Parathyroid adenoma (tissue), 2 donors: ENCODE measurements at regions not wholly inside any gene's neighbourhood (a gene's known extent, or its start where the extent isn't known, plus 50 kb on each side); places are given as distances from the start of the nearest gene placed in this dataset.

ENCODE experiments used
- H2AFZ ChIP-seq: fragments of 300-600 bp; sonication (generic); one replicate; pipeline ENCODE4 v1.7.0; 2017; ENCODE audit warnings: antibody characterized with exemption, mild to moderate bottlenecking
- H3K27ac ChIP-seq: fragments of 300-600 bp; sonication (generic); one replicate; pipeline ENCODE4 v1.7.0; 2017
- H3K27me3 ChIP-seq: fragments of 300-600 bp; sonication (generic); one replicate; pipeline ENCODE4 v1.7.0; 2017; ENCODE audit warnings: low read length; ENCODE audit not compliant: control insufficient read depth, insufficient read depth
- H3K36me3 ChIP-seq: fragments of 300-600 bp; sonication (generic); one replicate; pipeline ENCODE4 v1.7.0; 2017; ENCODE audit warnings: low read length; ENCODE audit not compliant: control insufficient read depth, insufficient read depth
- H3K4me1 ChIP-seq: fragments of 300-600 bp; sonication (generic); one replicate; pipeline ENCODE4 v1.7.0; 2017; ENCODE audit warnings: control low read depth
- H3K4me2 ChIP-seq: fragments of 300-600 bp; sonication (generic); one replicate; pipeline ENCODE4 v1.7.0; 2017; ENCODE audit warnings: low read length
- H3K4me3 ChIP-seq: fragments of 300-600 bp; sonication (generic); one replicate; pipeline ENCODE4 v1.7.0; 2017; ENCODE audit warnings: low read depth, low read length
- H3K79me2 ChIP-seq: fragments of 300-600 bp; sonication (generic); one replicate; pipeline ENCODE4 v1.7.0; 2017; ENCODE audit warnings: control low read depth
- H3K9ac ChIP-seq: fragments of 300-600 bp; sonication (generic); one replicate; pipeline ENCODE4 v1.7.0; 2017; ENCODE audit warnings: mild to moderate bottlenecking
- H3K9me3 ChIP-seq: fragments of 300-600 bp; sonication (generic); one replicate; pipeline ENCODE4 v1.7.0; 2017; ENCODE audit warnings: low read length; ENCODE audit not compliant: control insufficient read depth
- TF ChIP-seq, protein P1 (sequence below): fragments of 300-600 bp; sonication (generic); IDR thresholded peaks from one replicate; pipeline ENCODE4 v1.7.0; 2017; ENCODE audit warnings: antibody characterized with exemption, mild to moderate bottlenecking
- donor health status: primary hyperparathyroidism.

DNA sequence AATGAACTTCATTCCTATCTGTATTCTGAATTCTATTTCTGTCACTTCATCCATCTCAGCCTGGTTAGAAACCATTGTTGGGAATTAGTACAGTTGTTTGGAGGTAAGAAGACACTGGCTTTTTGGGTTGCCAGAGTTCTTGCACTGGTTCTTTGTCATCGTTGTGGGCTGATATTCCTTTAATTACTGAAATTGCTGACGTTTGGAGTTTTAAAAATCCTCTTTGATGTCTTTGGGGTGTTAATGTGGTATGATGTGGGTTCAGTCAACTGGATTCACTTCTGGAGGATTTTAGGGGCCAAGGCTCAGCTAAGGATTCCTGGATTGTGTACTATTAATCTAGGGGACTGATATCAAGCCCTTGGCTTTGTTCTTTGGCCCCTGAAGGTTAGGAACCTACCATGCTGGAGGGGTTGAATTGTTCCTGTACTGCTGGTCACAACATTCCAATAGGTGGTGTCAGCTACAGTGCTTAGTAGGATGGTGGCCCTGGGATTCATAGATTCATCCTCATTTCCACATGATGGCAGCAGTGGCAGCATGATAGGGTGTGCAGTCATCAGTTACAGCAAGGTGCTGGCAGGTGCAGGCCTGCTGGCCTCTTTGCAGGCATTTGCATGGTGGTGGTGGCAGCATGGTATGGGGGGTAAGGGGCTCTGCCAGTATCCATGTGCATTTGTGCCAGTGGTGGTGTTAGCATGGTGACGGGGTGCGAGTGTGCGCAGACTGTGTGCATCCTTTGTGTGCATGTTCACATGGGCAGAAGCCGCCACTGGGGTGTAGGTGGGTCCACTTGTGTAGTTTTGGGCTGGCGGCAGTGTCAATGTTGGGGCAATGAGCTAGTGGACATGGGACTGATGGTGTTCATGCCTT lies 301.3 kb downstream of the TEX13C start:
- Histone ChIP-seq H3K4me3 (no peak overlapping the region), H3K79me2 (no peaks in the 10 kb centered on the region), H3K9me3 (no peaks in the 10 kb centered on the region), H3K27me3 (no peaks in the 10 kb centered on the region), H3K4me2 (no peak overlapping the region), H3K27ac (no peak overlapping the region), H3K36me3 (no peaks in the 10 kb centered on the region), H2AFZ (no peak overlapping the region), H3K4me1 (no peaks in the 10 kb centered on the region), H3K9ac (no peak overlapping the region)
- TF ChIP-seq, protein P1, sequence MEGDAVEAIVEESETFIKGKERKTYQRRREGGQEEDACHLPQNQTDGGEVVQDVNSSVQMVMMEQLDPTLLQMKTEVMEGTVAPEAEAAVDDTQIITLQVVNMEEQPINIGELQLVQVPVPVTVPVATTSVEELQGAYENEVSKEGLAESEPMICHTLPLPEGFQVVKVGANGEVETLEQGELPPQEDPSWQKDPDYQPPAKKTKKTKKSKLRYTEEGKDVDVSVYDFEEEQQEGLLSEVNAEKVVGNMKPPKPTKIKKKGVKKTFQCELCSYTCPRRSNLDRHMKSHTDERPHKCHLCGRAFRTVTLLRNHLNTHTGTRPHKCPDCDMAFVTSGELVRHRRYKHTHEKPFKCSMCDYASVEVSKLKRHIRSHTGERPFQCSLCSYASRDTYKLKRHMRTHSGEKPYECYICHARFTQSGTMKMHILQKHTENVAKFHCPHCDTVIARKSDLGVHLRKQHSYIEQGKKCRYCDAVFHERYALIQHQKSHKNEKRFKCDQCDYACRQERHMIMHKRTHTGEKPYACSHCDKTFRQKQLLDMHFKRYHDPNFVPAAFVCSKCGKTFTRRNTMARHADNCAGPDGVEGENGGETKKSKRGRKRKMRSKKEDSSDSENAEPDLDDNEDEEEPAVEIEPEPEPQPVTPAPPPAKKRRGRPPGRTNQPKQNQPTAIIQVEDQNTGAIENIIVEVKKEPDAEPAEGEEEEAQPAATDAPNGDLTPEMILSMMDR = no peak

DNA sequence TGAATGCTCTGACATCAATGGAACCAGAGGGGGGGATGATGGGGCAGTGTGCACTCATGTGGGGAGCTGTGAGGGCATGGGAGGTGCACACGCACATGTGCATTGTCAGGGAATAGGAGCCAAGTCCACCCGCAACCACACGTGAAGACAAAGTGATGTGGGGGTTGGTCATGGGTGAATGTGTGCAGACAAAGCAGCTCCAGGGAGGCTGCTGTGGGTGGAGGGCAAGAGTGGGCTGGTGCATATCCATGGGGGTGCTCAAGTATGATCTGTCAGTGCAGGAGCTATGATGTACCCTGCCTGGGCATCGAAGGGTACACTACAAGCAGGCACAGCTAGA lies 301.9 kb downstream of the TEX13C start:
- H3K36me3 ChIP-seq = no peaks in the 10 kb centered on the region
- H3K27ac ChIP-seq = no peak overlapping the region
- no peak overlapping the region for H3K4me3 ChIP-seq
- TF ChIP-seq, protein P1 = no peak
- no peaks in the 10 kb centered on the region for H3K27me3 ChIP-seq
- H2AFZ ChIP-seq = no peak overlapping the region
- H3K79me2 ChIP-seq = no peaks in the 10 kb centered on the region
- H3K4me2 ChIP-seq = no peak overlapping the region
- no peaks in the 10 kb centered on the region for H3K9me3 ChIP-seq
- H3K9ac ChIP-seq = no peak overlapping the region
- no peaks in the 10 kb centered on the region for H3K4me1 ChIP-seq

DNA sequence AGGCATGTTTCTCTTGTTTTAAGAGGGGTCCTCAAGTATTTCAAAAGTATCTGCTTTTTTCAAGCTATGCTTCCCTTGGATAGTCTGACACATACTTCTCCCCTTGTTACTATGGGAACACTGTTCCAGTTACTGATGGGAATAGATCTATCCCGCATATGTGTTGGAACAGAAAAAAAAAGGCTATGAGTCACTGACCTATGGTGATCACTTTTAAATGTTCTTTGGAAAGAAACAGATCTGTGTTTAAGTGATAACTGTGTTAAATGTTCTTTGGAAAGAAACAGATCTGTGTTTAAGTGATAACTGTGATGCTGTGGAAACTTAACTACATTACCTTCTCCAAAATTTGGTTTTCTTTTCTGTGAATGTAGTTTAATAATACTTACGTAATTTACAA lies 303.2 kb downstream of the TEX13C start:
- Histone ChIP-seq H3K79me2 (no peaks in the 10 kb centered on the region), H3K9ac (no peak overlapping the region), H3K27ac (no peak overlapping the region), H3K36me3 (no peaks in the 10 kb centered on the region), H3K9me3 (no peaks in the 10 kb centered on the region), H3K4me2 (no peak overlapping the region), H3K4me3 (no peak overlapping the region), H2AFZ (no peak overlapping the region), H3K27me3 (no peaks in the 10 kb centered on the region), H3K4me1 (no peaks in the 10 kb centered on the region)
- TF ChIP-seq, protein P1 = no peak

DNA sequence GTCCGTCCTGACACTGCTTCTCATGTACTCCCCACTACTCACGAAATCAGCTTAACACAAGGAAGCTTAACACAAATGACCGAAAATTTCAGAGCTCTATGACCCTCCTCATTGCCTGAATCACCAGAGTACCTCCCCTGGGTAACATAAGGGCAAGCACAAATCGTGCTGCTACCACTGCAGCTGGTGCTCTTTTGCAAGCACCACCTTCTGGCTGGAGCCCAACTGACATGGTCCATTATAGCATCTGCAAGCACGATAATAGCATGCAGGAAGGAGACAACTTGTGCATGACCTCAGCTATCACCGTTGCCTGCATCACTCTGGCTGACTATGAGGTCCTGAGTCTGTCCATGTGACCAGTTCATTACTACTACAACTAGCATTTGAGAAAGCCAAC lies 308.0 kb downstream of the TEX13C start:
- H3K79me2 ChIP-seq = no peaks in the 10 kb centered on the region
- H3K27ac ChIP-seq = no peak overlapping the region
- no peak overlapping the region for H2AFZ ChIP-seq
- H3K4me2 ChIP-seq = no peak overlapping the region
- H3K4me3 ChIP-seq = no peak overlapping the region
- H3K9ac ChIP-seq = no peak overlapping the region
- TF ChIP-seq, protein P1 = no peak
- no peaks in the 10 kb centered on the region for H3K27me3 ChIP-seq
- no peaks in the 10 kb centered on the region for H3K4me1 ChIP-seq
- H3K36me3 ChIP-seq = no peaks in the 10 kb centered on the region
- no peaks in the 10 kb centered on the region for H3K9me3 ChIP-seq

DNA sequence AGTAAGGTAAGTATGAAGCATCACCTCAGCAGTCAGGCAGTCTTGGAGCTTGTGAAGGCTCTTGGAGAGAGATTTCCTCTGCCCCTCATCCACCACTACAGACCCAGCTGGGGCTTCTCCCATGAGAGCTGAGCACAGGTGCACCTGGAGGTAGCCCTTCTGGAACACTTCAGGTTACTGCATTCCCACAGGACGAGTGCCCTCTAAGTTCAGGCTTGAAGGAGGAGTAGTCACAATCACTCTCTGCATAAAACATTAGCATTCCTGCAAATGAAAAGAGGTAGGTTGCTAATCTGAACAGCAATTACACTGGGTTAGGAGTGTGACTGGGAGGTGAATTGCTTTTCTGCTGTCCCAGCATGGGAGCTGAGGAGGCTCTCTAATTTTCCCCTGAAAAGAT lies 308.8 kb downstream of the TEX13C start:
- Histone ChIP-seq H3K9ac (no peak overlapping the region), H3K4me2 (no peak overlapping the region), H3K79me2 (no peaks in the 10 kb centered on the region), H3K4me1 (no peaks in the 10 kb centered on the region), H2AFZ (no peak overlapping the region), H3K27ac (no peak overlapping the region), H3K4me3 (no peak overlapping the region), H3K36me3 (no peaks in the 10 kb centered on the region), H3K27me3 (no peaks in the 10 kb centered on the region), H3K9me3 (no peaks in the 10 kb centered on the region)
- TF ChIP-seq, protein P1 = no peak
